ENCODE measurements at regions not wholly inside any gene's neighbourhood (a gene's known extent, or its start where the extent isn't known, plus 50 kb on each side); places are given as distances from the start of the nearest gene placed in this dataset.
A peak's percentile ranks its signal among the peaks of the same experiment; 100 is the strongest.
"Not testable (repeated sequence)": the region's sequence is repeated elsewhere in the genome, so short reads cannot be mapped to it uniquely, and the experiment has no call there.

GRCh38 chr4:75422998-75423397 lies 91.2 kb downstream of the RCHY1 start:
- DNase-seq (ENCODE audit: low spot score), result no peak

- no peak for DNase-seq (ENCODE audit: low spot score)
Observed at GRCh38 chr4:75412746-75413145, 101.5 kb downstream of the RCHY1 start.

- DNase-seq (ENCODE audit: low spot score), result no peak
Observed at GRCh38 chr4:75398501-75398900, 115.7 kb downstream of the RCHY1 start.

- DNase-seq (ENCODE audit: low spot score), result no peak
Observed at GRCh38 chr4:75391489-75392166, 122.6 kb downstream of the RCHY1 start.

GRCh38 chr4:75386426-75386825 lies 127.8 kb downstream of the RCHY1 start:
- DNase-seq (ENCODE audit: low spot score), result not testable (repeated sequence)

GRCh38 chr4:75385106-75385505 lies 129.1 kb downstream of the RCHY1 start:
- no peak for DNase-seq (ENCODE audit: low spot score)

GRCh38 chr4:75376543-75376942 lies 137.7 kb downstream of the RCHY1 start:
- no peak for DNase-seq (ENCODE audit: low spot score)

GRCh38 chr4:75371915-75372314 lies 142.3 kb downstream of the RCHY1 start:
- no peak for DNase-seq (ENCODE audit: low spot score)

GRCh38 chr4:75370576-75370975 lies 143.6 kb downstream of the RCHY1 start:
- no peak for DNase-seq (ENCODE audit: low spot score)

GRCh38 chr4:75345423-75345822 lies 168.8 kb downstream of the RCHY1 start:
- no peak for DNase-seq (ENCODE audit: low spot score)

- no peak for DNase-seq (ENCODE audit: low spot score)
Observed at GRCh38 chr4:75344915-75345314, 169.3 kb downstream of the RCHY1 start.

GRCh38 chr4:75343333-75343732 lies 170.9 kb downstream of the RCHY1 start:
- DNase-seq (ENCODE audit: low spot score), result no peak

- DNase-seq (ENCODE audit: low spot score), result no peak
Observed at GRCh38 chr4:75340561-75340960, 173.6 kb downstream of the RCHY1 start.

GRCh38 chr4:75338352-75338880 lies 175.8 kb downstream of the RCHY1 start:
- DNase-seq (ENCODE audit: low spot score), result no peak

- DNase-seq (ENCODE audit: low spot score), result no peak
Observed at GRCh38 chr4:75327804-75328512, 186.2 kb downstream of the RCHY1 start.

- DNase-seq (ENCODE audit: low spot score), result peak; percentile 12
Observed at GRCh38 chr4:75325318-75325979, 188.8 kb downstream of the RCHY1 start.

- DNase-seq (ENCODE audit: low spot score), result no peak
Observed at GRCh38 chr4:75321484-75321883, 192.7 kb downstream of the RCHY1 start.

GRCh38 chr4:75317641-75318040 lies 196.6 kb downstream of the RCHY1 start:
- not testable (repeated sequence) for DNase-seq (ENCODE audit: low spot score)

GRCh38 chr4:75308049-75308448 lies 206.2 kb downstream of the RCHY1 start:
- DNase-seq (ENCODE audit: low spot score), result no peak

GRCh38 chr4:75306506-75306905 lies 207.7 kb downstream of the RCHY1 start:
- no peak for DNase-seq (ENCODE audit: low spot score)

GRCh38 chr4:75302648-75303047 lies 211.6 kb downstream of the RCHY1 start:
- no peak for DNase-seq (ENCODE audit: low spot score)

- peak; percentile 2 for DNase-seq (ENCODE audit: low spot score)
Observed at GRCh38 chr4:75289914-75290582, 224.2 kb downstream of the RCHY1 start.
